Esophagus muscularis mucosa (tissue), 4 donors: ENCODE measurements at regions not wholly inside any gene's neighbourhood (a gene's known extent, or its start where the extent isn't known, plus 50 kb on each side); places are given as distances from the start of the nearest gene placed in this dataset.

Experiments
- EP300 ChIP-seq: sonication (generic); formaldehyde crosslinking; IDR thresholded peaks from one replicate; pipeline ENCODE4 v1.6.1; 2017; ENCODE audit warnings: antibody characterized with exemption
- POLR2A ChIP-seq: fragments of 450-650 bp; IDR thresholded peaks from one replicate; pipeline ENCODE4 v1.6.1; 2017; ENCODE audit warnings: antibody characterized with exemption, moderate library complexity, mild to moderate bottlenecking, low read depth
- POLR2AphosphoS5 ChIP-seq, 2 donors: sonication (generic); formaldehyde crosslinking; IDR thresholded peaks; one replicate each; pipeline ENCODE4 v1.6.1; 2017; ENCODE audit warnings: antibody characterized with exemption in 2 of 2
- TF ChIP-seq, protein P1 (sequence below), 3 experiments: fragments of 200-600 bp in 2 of 3; fragments of 450-650 bp in 1 of 3; sonication (generic) in 2 of 3; IDR thresholded peaks; one replicate each; pipeline ENCODE4 v1.5.1; 2017 to 2019; ENCODE audit warnings: antibody characterized with exemption in 3 of 3, mild to moderate bottlenecking in 2 of 3, moderate library complexity in 1 of 3

DNA sequence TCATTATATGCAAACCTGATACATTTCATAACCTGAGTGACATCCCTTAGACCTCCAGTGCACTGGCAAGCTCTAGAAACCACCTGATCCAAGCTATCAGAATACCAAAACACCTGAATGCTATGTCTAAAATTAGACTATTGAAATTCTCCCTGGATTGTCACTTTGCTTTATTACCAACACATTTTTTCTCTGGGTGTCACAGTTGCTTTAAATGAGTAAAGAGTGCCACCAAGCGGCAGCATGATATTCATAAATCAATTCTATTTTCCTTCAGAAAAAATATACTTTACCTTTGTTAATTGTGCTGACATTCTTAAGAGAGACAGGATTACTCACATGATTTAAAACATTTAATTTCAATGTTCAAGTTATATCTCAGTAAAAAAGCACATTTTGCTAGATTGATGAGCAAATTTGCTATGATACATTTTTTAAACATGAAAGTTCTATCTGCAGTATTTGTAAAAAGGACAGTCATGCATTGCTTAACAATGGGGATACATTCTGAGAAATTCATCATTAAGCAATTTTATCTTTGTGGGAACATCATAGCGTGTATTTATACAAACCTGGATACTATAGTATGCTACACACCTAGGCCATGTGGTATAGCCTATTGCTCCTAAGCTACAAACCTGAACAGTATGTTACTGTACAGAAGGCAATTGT is 338.4 kb upstream of the SLC39A10 start:
- TF ChIP-seq POLR2A (no peak), POLR2AphosphoS5 (IDR thresholded peaks at IDR 0.05) (no peak), EP300 (no peak)
- TF ChIP-seq, protein P1, sequence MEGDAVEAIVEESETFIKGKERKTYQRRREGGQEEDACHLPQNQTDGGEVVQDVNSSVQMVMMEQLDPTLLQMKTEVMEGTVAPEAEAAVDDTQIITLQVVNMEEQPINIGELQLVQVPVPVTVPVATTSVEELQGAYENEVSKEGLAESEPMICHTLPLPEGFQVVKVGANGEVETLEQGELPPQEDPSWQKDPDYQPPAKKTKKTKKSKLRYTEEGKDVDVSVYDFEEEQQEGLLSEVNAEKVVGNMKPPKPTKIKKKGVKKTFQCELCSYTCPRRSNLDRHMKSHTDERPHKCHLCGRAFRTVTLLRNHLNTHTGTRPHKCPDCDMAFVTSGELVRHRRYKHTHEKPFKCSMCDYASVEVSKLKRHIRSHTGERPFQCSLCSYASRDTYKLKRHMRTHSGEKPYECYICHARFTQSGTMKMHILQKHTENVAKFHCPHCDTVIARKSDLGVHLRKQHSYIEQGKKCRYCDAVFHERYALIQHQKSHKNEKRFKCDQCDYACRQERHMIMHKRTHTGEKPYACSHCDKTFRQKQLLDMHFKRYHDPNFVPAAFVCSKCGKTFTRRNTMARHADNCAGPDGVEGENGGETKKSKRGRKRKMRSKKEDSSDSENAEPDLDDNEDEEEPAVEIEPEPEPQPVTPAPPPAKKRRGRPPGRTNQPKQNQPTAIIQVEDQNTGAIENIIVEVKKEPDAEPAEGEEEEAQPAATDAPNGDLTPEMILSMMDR (IDR thresholded peaks at IDR 0.05) = peak; percentile 42 to 57 (median 45)
